ENCODE measurements at regions not wholly inside any gene's neighbourhood (a gene's known extent, or its start where the extent isn't known, plus 50 kb on each side); places are given as distances from the start of the nearest gene placed in this dataset.
A peak's percentile ranks its signal among the peaks of the same experiment; 100 is the strongest.
"Not testable (repeated sequence)": the region's sequence is repeated elsewhere in the genome, so short reads cannot be mapped to it uniquely, and the experiment has no call there.

DNA sequence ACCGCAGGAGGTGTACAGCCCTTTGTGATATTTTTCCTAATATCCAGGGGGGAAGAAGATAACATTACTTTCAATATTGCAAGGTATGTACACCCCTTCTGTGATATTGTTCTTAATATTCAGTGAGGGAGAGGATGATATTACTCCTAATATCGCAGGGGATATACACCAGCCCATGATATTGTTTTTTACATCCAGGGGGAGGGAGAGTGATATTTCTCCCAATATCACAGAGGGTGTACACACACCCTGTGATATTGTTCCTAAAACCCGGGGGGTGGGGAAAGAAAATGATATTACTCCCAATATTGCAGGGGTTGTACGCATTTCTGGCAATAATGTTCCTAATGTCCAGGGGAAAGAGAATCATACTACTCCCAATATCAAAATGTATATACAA, 58.0 kb upstream of the SLC25A48 start:
- DNase-seq: no peak

DNA sequence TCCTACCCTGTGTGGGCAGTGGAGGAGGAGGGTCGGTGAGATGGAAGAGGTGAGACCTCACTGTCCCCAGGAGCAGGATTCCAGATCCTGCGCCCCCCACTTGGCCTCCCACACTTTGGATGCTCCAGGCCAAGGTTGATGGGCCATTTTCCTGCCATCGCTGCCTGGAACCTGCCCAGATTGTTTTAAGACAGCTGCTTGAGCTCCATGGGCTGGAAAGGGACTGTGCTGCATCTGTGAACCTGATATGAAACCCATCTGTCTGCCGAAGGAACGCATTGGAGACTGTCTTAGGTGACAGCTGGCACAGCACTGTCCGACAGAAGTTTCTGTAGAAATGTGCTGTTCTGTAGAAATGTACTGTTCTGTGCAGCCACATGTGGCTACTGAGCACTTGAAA, 72.7 kb upstream of the SLC25A48 start:
- peak; percentile 84 for DNase-seq

GRCh38 chr5:135759149-135759784, 75.2 kb upstream of the SLC25A48 start:
- no peak for DNase-seq

DNA sequence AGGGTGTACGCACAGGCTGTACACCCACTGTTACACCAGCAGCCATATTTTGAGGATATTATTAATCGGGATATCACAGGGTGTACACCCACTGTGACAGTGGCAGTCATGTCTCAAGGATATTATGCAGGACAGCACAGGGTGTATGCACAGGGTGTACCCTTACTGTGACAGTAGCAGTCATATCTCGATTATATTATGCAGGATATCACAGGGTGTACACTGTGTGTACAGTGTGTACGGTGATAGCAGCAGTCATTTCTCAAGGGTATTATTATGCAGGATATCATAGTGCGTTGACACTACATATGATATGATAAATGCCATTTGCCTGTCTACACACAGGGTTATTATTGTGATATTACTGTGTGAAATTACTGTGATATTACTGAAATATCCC, 80.5 kb upstream of the SLC25A48 start:
- DNase-seq: no peak

DNA sequence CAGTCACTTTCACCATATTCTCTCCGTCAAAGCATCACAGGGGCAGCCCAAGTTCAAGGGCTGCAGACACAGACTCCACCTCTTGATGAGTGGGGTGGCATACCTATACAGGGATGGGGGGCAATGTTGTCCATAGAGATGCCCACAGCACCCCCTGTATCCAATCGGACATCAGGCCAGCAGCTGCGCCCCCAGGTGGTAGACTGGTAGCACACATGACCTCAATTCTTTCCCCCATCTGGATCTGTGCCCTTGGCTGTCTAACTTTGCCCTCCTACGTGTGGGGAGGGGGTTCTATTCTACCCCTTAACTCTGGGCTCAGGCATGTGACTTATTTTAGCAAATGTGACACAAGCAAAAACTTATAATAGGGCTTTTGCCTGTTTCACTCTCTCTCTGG, 84.0 kb upstream of the SLC25A48 start:
- no peak for DNase-seq

DNA sequence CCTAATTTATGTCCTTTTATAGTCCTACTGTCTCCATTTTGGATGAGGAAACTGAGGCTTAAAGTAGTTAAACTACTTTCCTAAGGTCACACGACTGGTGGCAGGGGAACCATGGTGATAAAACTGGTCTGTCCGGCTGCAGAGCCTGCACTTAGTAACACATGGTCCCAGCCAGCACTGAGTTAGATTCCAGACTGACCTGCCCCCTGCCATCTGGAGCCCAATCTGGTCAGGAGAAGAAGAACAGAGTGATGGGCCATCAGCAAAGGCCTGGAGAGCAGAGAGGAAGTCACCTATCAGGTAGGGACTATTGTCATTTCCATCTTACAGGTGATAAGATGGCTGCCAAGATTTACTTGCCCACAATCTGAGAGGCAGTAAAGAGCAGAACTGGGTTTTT, 86.6 kb upstream of the SLC25A48 start:
- no peak for DNase-seq

DNA sequence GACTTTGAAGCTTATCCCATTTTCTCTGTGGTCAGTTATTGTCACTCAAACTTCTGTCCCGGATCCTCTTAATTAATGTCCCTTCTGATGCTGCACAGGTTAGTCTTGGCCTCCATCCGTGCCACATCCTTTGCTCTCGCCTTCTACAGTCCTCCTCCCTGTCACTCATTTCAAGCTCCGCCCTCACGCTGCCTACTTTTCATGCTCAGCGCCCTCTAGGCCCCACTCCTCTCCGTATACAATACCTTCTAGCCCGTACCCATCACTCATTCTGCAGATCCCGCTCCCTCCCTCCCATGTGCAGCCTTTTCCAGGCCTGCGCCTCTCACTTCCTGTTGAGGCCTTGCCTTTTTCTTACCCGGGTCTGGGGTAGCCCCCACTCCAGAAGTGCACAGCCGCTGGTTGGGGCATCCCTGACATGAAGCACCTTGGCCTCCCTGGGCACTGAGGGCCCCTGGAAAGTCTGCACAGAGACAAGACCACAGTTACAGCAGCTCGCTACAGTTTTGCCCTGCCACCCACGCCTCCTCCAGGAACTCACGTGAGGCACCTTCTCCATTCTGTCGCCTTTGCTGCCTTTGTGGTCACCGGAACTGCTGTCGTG, 88.5 kb upstream of the SLC25A48 start:
- DNase-seq: no peak

GRCh38 chr5:135743705-135744411, 90.6 kb upstream of the SLC25A48 start:
- no peak for DNase-seq

- no peak for DNase-seq
Measured at GRCh38 chr5:135743181-135743580, 91.3 kb upstream of the SLC25A48 start.

DNA sequence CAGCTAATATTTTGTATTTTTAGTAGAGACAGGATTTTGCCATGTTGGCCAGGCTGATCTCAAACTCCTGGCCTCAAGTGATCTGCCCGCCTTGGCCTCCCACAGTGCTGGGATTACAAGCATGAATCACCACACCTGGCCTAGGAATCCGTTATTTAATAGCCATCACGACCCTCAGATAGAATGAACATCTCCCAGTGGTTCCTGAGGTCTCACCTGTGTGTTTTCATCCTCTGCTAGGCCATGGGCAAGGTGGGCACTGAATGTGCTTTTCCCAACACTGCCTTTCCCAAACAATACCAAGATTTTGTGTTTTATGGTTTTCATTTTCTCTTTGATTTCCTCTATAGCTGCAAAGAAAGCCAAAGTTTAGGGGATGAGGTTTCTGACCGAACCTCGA, 92.2 kb upstream of the SLC25A48 start:
- DNase-seq: not testable (repeated sequence)

DNA sequence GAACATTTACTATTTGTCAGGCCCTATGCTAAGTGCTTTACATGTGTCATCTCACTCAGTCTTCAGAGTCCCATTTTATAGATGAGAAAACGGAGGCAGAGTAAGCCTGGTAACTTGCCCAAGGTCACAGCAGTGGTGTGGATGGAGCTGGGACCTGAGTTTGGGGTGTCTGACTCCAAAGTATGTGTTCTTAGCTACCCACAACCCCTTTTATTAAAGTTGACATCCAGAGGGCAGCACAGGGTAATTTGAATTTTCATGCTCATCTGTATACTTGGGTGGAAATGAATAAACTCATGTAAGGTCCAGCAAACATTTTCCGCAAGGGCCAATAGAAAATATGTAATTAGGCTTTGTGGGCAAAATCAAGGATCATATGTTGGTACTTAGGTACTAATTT, 93.4 kb upstream of the SLC25A48 start:
- DNase-seq: no peak

GRCh38 chr5:135740475-135740874, 94.0 kb upstream of the SLC25A48 start:
- no peak for DNase-seq

GRCh38 chr5:135739383-135739981, 95.0 kb upstream of the SLC25A48 start:
- no peak for DNase-seq

DNA sequence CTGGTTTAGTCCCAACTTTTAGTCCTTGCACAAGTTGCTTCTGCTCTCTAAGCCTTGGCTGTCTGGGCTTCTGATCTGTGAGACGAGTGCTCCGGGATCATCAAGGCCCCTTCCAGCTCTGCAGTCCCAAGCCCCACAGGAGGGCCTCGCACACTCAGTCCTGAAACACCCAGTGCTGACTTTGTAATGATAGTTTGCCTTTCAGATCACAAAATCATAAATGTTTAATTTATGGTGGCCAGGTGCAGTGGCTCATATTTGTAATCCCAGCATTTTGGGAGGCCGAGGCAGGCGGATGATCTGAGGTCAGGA, 95.9 kb upstream of the SLC25A48 start:
- DNase-seq: no peak

- no peak for DNase-seq
Measured at GRCh38 chr5:135737701-135738563, 96.5 kb upstream of the SLC25A48 start.

DNA sequence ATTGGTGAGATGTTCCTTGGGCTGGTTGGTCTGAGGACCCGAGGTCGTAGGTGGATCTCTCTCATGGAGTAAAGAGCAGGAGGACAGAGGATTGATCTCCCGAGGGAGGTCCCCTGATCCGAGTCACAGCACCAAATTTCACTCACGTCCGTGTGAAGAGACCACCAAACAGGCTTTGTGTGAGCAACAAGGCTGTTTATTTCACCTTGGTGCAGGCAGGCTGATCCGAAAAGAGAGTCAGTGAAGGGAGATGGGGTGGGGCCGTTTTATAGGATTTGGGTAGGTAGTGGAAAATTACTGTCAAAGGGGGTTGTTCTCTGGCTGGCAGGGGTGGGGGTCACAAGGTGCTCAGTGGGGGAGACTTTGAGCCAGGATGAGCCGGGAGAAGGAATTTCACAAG, 97.5 kb upstream of the SLC25A48 start:
- DNase-seq: not testable (repeated sequence)

DNA sequence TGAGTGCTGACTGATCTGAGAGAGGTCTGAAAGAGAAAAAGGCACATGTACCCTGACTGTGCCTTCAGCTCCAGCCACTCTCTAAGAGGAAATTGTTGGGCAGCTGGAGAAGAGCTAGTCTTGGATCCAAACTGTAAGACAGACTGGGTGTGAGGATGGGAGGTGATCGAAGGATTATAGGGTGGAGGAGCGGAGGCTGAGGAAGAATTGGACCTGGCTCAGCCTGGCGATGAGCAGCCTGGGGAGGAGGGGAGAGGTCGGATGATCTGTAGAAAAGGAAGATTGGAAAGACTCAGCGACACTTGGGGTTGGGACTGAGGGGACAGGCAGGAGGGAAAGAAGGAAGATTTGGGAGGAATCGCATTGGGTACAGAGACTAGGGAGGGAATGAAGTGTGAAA, 98.6 kb upstream of the SLC25A48 start:
- no peak for DNase-seq

- DNase-seq: not testable (repeated sequence)
Measured at GRCh38 chr5:135734956-135735355, 99.5 kb upstream of the SLC25A48 start.

DNA sequence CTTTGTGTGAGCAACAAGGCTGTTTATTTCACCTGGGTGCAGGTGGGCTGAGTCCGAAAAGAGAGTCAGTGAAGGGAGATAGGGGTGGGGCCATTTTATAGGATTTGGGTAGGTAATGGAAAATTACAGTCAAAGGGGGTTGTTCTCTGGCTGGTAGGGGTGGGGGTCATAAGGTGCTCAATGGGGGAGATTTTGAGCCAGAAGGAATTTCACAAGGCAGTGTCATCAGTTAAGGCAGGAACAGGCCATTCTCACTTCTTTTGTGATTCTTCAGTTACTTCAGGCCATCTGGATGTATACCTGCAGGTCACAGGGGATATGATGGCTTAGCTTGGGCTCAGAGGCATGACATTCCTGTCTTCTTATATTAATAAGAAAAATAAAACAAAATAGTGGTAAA, 103.4 kb upstream of the SLC25A48 start:
- not testable (repeated sequence) for DNase-seq

DNA sequence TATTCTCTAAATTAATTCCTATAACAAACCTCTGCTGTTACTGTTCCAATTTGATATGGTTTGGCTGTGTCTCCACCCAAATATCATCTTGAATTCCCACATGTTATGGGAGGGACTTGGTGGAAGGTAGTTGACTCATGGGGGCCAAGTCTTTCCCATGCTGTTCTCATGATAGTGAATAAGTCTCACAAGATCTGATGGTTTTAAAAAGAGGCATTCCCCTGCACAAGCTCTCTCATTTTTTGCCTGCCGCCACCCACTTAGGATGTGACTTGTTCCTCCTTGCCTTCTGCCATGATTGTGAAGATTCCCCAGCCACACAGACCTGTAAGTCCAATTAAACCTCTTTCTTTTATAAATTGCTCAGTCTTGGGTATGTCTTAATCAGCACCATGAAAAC, 104.3 kb upstream of the SLC25A48 start:
- not testable (repeated sequence) for DNase-seq

DNA sequence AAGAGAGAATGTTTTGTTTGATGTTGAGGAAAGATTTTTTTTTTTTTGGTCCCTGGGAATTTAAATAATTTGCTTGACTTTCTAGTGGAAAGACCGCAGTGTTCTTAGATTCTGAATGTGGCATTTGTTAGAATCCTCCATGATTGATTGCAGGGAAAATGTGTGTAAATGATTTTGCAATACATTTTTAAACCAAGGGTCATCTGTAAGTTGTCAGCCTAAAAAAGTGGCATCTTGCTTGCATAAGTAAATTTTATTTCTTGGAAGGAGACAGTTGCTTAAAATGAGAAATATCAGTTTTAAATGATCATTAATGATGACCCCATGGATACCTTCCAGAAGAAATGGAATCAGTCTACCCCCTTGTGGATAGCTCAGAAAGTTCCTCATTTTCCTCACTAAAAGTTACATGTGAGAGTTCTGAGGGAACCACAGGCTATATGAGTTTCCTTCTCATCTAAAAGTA, 105.1 kb upstream of the SLC25A48 start:
- DNase-seq: no peak

GRCh38 chr5:135724617-135725016, 109.8 kb upstream of the SLC25A48 start:
- no peak for DNase-seq

GRCh38 chr5:135723491-135723890, 111.0 kb upstream of the SLC25A48 start:
- no peak for DNase-seq

All from NCI-H2171 treated with DMSO at 0.1 percent for 48 hours (cell line).